B cell (primary cell): ENCODE measurements at regions not wholly inside any gene's neighbourhood (a gene's known extent, or its start where the extent isn't known, plus 50 kb on each side); places are given as distances from the start of the nearest gene placed in this dataset.

ENCODE experiments used
- ATAC-seq: fragments of 200-7000 bp; cut with Tn5 transposase; one replicate; pipeline ENCODE4 v1.10.0; 2021; ENCODE audit warnings: low read depth, mild to moderate bottlenecking, moderate number of reproducible peaks, moderate library complexity
- CTCF ChIA-PET: fragments of 350-600 bp; sonication (Branson Sonifier 250); formaldehyde crosslinking; loops from one replicate; lab custom pipeline; 2021; ENCODE audit warnings: antibody characterized with exemption, inconsistent platforms; lab: Charles Lee
- POLR2A ChIA-PET: fragments of 350-600 bp; sonication (Branson Sonifier 250); formaldehyde crosslinking; loops from one replicate; lab custom pipeline; 2021; ENCODE audit warnings: antibody characterized with exemption; lab: Charles Lee
- DNase-seq: peaks from one replicate; pipeline ENCODE4 v3.0.0; 2013
- H2AFZ ChIP-seq: 2 replicates; pipeline ENCODE4 v1.6.1; 2012; ENCODE audit warnings: mild to moderate bottlenecking, low read depth, low read length; ENCODE audit not compliant: insufficient read depth, poor library complexity, severe bottlenecking
- H3K27ac ChIP-seq, 2 donors: 1 replicate in 1 of 2; 2 replicates in 1 of 2; pipeline ENCODE4 v1.5.1; 2012 to 2013; ENCODE audit warnings: low read length in 2 of 2, mild to moderate bottlenecking in 2 of 2, moderate library complexity in 1 of 2
- H3K27me3 ChIP-seq, 4 experiments: fragments of 200-600 bp in 1 of 4; sonication (generic) in 1 of 4; replicated peaks in 1 of 4; 1 replicate in 2 of 4; 2 replicates in 2 of 4; pipeline versions ENCODE4 v1.6.1 to v1.7.0; 2013 to 2016; ENCODE audit warnings: low read length in 3 of 4, mild to moderate bottlenecking in 2 of 4, mixed read lengths in 1 of 4, moderate library complexity in 1 of 4; ENCODE audit not compliant: insufficient read depth in 4 of 4, control insufficient read depth in 3 of 4; ENCODE audit errors: control extremely low read depth in 1 of 4
- H3K36me3 ChIP-seq, 2 experiments: replicated peaks in 1 of 2; 1 replicate in 1 of 2; 2 replicates in 1 of 2; pipeline versions ENCODE4 v1.6.1 to v1.7.1; 2013; ENCODE audit warnings: low read length in 1 of 2; ENCODE audit not compliant: insufficient read depth in 2 of 2, control insufficient read depth in 1 of 2; ENCODE audit errors: control extremely low read depth in 1 of 2, extremely low read depth in 1 of 2
- H3K4me1 ChIP-seq, 2 donors: fragments of 200-600 bp in 1 of 2; sonication (generic) in 1 of 2; 1 replicate in 1 of 2; 2 replicates in 1 of 2; pipeline versions ENCODE4 v1.5.1 to v1.6.1; 2013 to 2017; ENCODE audit warnings: low read length in 2 of 2; ENCODE audit not compliant: control insufficient read depth in 2 of 2, insufficient read depth in 2 of 2
- H3K4me2 ChIP-seq: replicated peaks from 2 replicates; pipeline ENCODE3; 2012; ENCODE audit warnings: mild to moderate bottlenecking, low read depth, low read length; ENCODE audit not compliant: poor library complexity, severe bottlenecking
- H3K4me3 ChIP-seq, 5 experiments: fragments of 200-600 bp in 1 of 5; sonication (generic) in 1 of 5; 1 replicate in 3 of 5; 2 replicates in 2 of 5; pipeline versions ENCODE4 v1.5.1 to v1.7.0; 2011 to 2016; ENCODE audit warnings: low read length in 4 of 5, mild to moderate bottlenecking in 4 of 5, low read depth in 2 of 5, control low read depth in 1 of 5, moderate library complexity in 1 of 5; ENCODE audit not compliant: insufficient read depth in 1 of 5; ENCODE audit errors: control extremely low read depth in 1 of 5, extremely low read depth in 1 of 5
- H3K79me2 ChIP-seq: fragments of 200-600 bp; sonication (generic); one replicate; pipeline ENCODE4 v1.6.0; 2016; ENCODE audit warnings: low read length; ENCODE audit not compliant: control insufficient read depth, insufficient read depth
- H3K9ac ChIP-seq: fragments of 200-600 bp; sonication (generic); 2 replicates; pipeline ENCODE4 v1.6.1; 2017; ENCODE audit warnings: mild to moderate bottlenecking, low read length, moderate library complexity
- H3K9me3 ChIP-seq, 3 donors: one replicate each; pipeline versions ENCODE4 v1.6.1 to v1.7.1; 2013; ENCODE audit warnings: low read length in 2 of 3; ENCODE audit not compliant: control insufficient read depth in 2 of 3, insufficient read depth in 1 of 3; ENCODE audit errors: control extremely low read depth in 1 of 3
- H4K20me1 ChIP-seq: 2 replicates; pipeline ENCODE4 v1.6.0; 2012; ENCODE audit warnings: mild to moderate bottlenecking, low read length; ENCODE audit not compliant: insufficient read depth, control insufficient read depth, poor library complexity, severe bottlenecking
- H3K27ac Mint-ChIP-seq: one replicate; pipeline ENCODE4 v1.8.0; 2021; ENCODE audit warnings: mixed read lengths
- H3K27me3 Mint-ChIP-seq: one replicate; pipeline ENCODE4 v1.8.0; 2021; ENCODE audit warnings: mixed read lengths
- H3K4me1 Mint-ChIP-seq: one replicate; pipeline ENCODE4 v1.8.0; 2021; ENCODE audit warnings: mixed read lengths
- H3K4me3 Mint-ChIP-seq: one replicate; pipeline ENCODE4 v1.8.0; 2021; ENCODE audit warnings: mixed read lengths
- H3K9me3 Mint-ChIP-seq: one replicate; pipeline ENCODE4 v1.8.0; 2022; ENCODE audit warnings: mixed read lengths; ENCODE audit not compliant: insufficient read depth
- CTCF ChIP-seq: fragments of 200-600 bp; IDR thresholded peaks from one replicate; pipeline ENCODE4 v1.8.0; 2022; ENCODE audit warnings: antibody characterized with exemption, mild to moderate bottlenecking
- EZH2 ChIP-seq: IDR thresholded peaks from 2 replicates; pipeline ENCODE4 v1.6.1; 2012; ENCODE audit warnings: borderline replicate concordance, low read depth, mild to moderate bottlenecking, moderate library complexity, low read length; ENCODE audit not compliant: insufficient read depth, poor library complexity, severe bottlenecking
- WGBS: methylation state at CpG from one replicate; pipeline ENCODE4 v1.1.5; 2013; ENCODE audit warnings: missing lambda C conversion rate; ENCODE audit not compliant: insufficient coverage; 5-methylcytosine and 5-hydroxymethylcytosine counted together
- intact Hi-C: fragments of 100-400 bp; cut with micrococcal nuclease; formaldehyde crosslinking; loops from one replicate; pipeline ENCODE4 v1.10.0; 2022

- Mint-ChIP-seq H3K4me3 (no peak overlapping the region), H3K9me3 (peaks cover 6% of the 10 kb centered on the region), H3K27ac (no peak overlapping the region), H3K4me1 (no peaks in the 10 kb centered on the region), H3K27me3 (peaks cover 3% of the 10 kb centered on the region)
- H3K4me2 ChIP-seq = no peak overlapping the region
- no peaks in the 10 kb centered on the region for H3K4me1 ChIP-seq
- H3K9me3 ChIP-seq = peaks cover 0 to 3% (median 0%) of the 10 kb centered on the region in 3 donors
- H3K9ac ChIP-seq = no peak overlapping the region
- ChIA-PET CTCF (no interaction called here), POLR2A (no interaction called here)
- H3K36me3 ChIP-seq = no peaks in the 10 kb centered on the region
- WGBS = no CpG with 5 or more reads among the region's 2 CpGs
- DNase-seq = no peak
- ATAC-seq = no peak
- intact Hi-C loops = no loop called here
- H3K27ac ChIP-seq = no peak overlapping the region
- H3K4me3 ChIP-seq = no peak overlapping the region
- no peak overlapping the region for H2AFZ ChIP-seq
- no peaks in the 10 kb centered on the region for H3K27me3 ChIP-seq
- H4K20me1 ChIP-seq = no peaks in the 10 kb centered on the region
- no peaks in the 10 kb centered on the region for H3K79me2 ChIP-seq
- no peak for TF ChIP-seq CTCF
- no peak for TF ChIP-seq EZH2
Observed at GRCh38 chr2:220450846-220451245, 823.4 kb downstream of the SLC4A3 start.

GRCh38 chr2:220451438-220451837 is 824.0 kb downstream of the SLC4A3 start:
- Mint-ChIP-seq H3K4me3 (no peak overlapping the region), H3K9me3 (peaks cover 6% of the 10 kb centered on the region), H3K27ac (no peak overlapping the region), H3K4me1 (no peaks in the 10 kb centered on the region), H3K27me3 (peaks cover 3% of the 10 kb centered on the region)
- peaks cover 0 to 3% (median 0%) of the 10 kb centered on the region in 3 donors for H3K9me3 ChIP-seq
- H4K20me1 ChIP-seq = no peaks in the 10 kb centered on the region
- H3K4me3 ChIP-seq = no peak overlapping the region
- no peaks in the 10 kb centered on the region for H3K4me1 ChIP-seq
- no peak overlapping the region for H3K27ac ChIP-seq
- intact Hi-C loops = no loop called here
- ChIA-PET POLR2A (no interaction called here), CTCF (no interaction called here)
- WGBS = 83% methylated on average over 1 of the region's 3 CpGs
- H3K4me2 ChIP-seq = no peak overlapping the region
- no peaks in the 10 kb centered on the region for H3K36me3 ChIP-seq
- H2AFZ ChIP-seq = no peak overlapping the region
- TF ChIP-seq EZH2 (no peak), CTCF (no peak)
- no peak overlapping the region for H3K9ac ChIP-seq
- no peak for DNase-seq
- no peaks in the 10 kb centered on the region for H3K27me3 ChIP-seq
- H3K79me2 ChIP-seq = no peaks in the 10 kb centered on the region
- no peak for ATAC-seq
